ENCODE measurements at regions not wholly inside any gene's neighbourhood (a gene's known extent, or its start where the extent isn't known, plus 50 kb on each side); places are given as distances from the start of the nearest gene placed in this dataset.

DNA sequence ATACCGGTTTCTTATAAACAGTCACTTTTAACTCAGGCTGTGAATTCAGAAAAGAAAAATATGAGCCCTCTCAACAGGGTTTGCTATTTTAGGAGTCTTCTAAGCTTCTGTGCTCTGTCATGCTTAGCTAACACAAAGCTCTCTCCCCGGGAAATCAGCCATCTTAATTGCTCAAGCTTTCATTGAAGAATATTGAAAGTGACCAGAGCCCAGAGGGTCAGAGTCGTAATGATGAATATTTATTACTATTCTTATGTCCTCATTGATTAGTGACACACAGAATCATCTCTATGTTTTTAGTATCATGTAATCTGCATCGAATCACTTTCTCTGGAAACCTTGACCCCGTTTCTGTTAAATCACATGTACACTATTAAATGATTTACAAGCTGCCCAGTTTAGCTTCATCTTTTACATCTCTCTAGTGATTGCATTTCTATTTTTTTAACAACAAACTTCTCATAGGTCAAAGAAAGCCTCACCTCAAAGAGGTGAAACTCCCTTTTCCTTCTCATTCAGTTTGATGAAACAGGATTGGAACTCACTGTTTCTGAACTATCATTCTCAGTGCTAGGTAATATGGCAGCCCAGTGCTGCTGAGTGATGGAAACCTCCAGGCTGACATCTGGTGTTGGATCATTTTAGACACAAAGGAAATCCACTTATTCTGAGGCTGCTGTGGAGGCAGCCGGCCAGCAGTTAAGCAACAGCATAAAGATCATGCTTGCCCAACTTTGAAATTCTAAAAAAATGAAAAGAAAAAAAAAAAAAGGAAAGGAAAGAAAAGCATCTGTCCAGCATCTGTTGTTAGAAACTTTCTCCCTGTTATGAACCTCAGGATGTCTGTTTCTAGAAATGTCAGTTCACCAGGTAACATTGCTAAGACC is 96.3 kb downstream of the RFPL4B start:
- no peak for TF ChIP-seq CTCF (IDR thresholded peaks at IDR 0.05)
- TF ChIP-seq POLR2A (IDR thresholded peaks at IDR 0.05): no peak
